ENCODE measurements at regions not wholly inside any gene's neighbourhood (a gene's known extent, or its start where the extent isn't known, plus 50 kb on each side); places are given as distances from the start of the nearest gene placed in this dataset.

- no peak overlapping the region for H3K18ac ChIP-seq (ENCODE audit: extremely low read depth, low read length)
- TF ChIP-seq SIN3A (conservative IDR thresholded peaks at IDR 0.05 in 1 of 2, IDR thresholded peaks at IDR 0.05 in 1 of 2; ENCODE audit: low read depth in 1 of 2, low read length in 2 of 2) (no peak), SRF (IDR thresholded peaks at IDR 0.05; ENCODE audit: low read depth, low read length) (no peak), KDM5A (IDR thresholded peaks at IDR 0.05; ENCODE audit: low read length) (no peak), USF2 (IDR thresholded peaks at IDR 0.05; ENCODE audit: low read length) (no peak), SP1 (IDR thresholded peaks at IDR 0.05; ENCODE audit: low read depth, low read length) (no peak), NANOG (IDR thresholded peaks at IDR 0.05; ENCODE audit: insufficient read depth, low read depth, low read length, poor library complexity, severe bottlenecking) (no peak), RFX5 (IDR thresholded peaks at IDR 0.05; ENCODE audit: borderline replicate concordance, low read depth, low read length) (no peak)
- no peak overlapping the region for H2BK12ac ChIP-seq (ENCODE audit: low read depth, low read length)
- H3K9me3 ChIP-seq (ENCODE audit: insufficient read depth in 2 of 2, low read depth in 1 of 2, low read length in 1 of 2): no peaks in the 10 kb centered on the region
- H2BK5ac ChIP-seq (ENCODE audit: low read depth, low read length): no peak overlapping the region
- no peak overlapping the region for H3K27ac ChIP-seq (ENCODE audit: low read depth, low read length)
- POLR2A ChIA-PET (ENCODE audit: partially characterized antibody): no interaction called here
- H4K20me1 ChIP-seq (replicated peaks in 1 of 2; ENCODE audit: control insufficient read depth in 1 of 2, insufficient read depth in 2 of 2, low read length in 2 of 2): no peaks in the 10 kb centered on the region
- no peak overlapping the region for H3K9ac ChIP-seq (replicated peaks in 1 of 4; ENCODE audit: extremely low read depth in 1 of 4, low read depth in 3 of 4, low read length in 3 of 4)
- H4K8ac ChIP-seq (ENCODE audit: extremely low read depth, insufficient read depth, low read length): no peak overlapping the region
- no peaks in the 10 kb centered on the region for H3K23me2 ChIP-seq (ENCODE audit: low read depth, low read length)
- no peak overlapping the region for H3K56ac ChIP-seq (replicated peaks; ENCODE audit: insufficient read length, low read depth, low read length)
- no peaks in the 10 kb centered on the region for H3K4me1 ChIP-seq (replicated peaks in 1 of 4; ENCODE audit: control insufficient read depth in 3 of 4, insufficient read depth in 4 of 4, low read length in 3 of 4)
- no peak overlapping the region for H2AFZ ChIP-seq (ENCODE audit: low read length)
- no peak overlapping the region for H2BK20ac ChIP-seq (ENCODE audit: low read length)
- FAIRE-seq (no peak), DNase-seq (ENCODE audit: low read depth in 1 of 2, low spot score in 2 of 2) (no peak)
- H3K4ac ChIP-seq (replicated peaks; ENCODE audit: insufficient read length, low read depth, low read length): no peak overlapping the region
- no peak overlapping the region for H4K91ac ChIP-seq (replicated peaks; ENCODE audit: insufficient read length, low read length)
- H3K14ac ChIP-seq (ENCODE audit: insufficient read length): no peak overlapping the region
- H2AK5ac ChIP-seq (ENCODE audit: low read depth, low read length): no peak overlapping the region
- no peaks in the 10 kb centered on the region for H3K27me3 ChIP-seq (replicated peaks in 1 of 4; ENCODE audit: control insufficient read depth in 3 of 4, extremely low read depth in 1 of 4, insufficient read depth in 3 of 4, low read length in 3 of 4)
- H3K36me3 ChIP-seq (ENCODE audit: control insufficient read depth in 2 of 4, insufficient read depth in 4 of 4, low read length in 3 of 4): no peaks in the 10 kb centered on the region
- no peaks in the 10 kb centered on the region for H3K79me2 ChIP-seq (ENCODE audit: control insufficient read depth in 1 of 2, insufficient read depth in 2 of 2, low read length in 2 of 2)
- H2BK120ac ChIP-seq (replicated peaks; ENCODE audit: low read depth, low read length): no peak overlapping the region
- no peak overlapping the region for H3K4me2 ChIP-seq (ENCODE audit: insufficient read depth in 1 of 2, low read depth in 2 of 2, low read length in 2 of 2)
- WGBS, 2 experiments (ENCODE audit: extremely low coverage in 1 of 2, insufficient coverage in 1 of 2, insufficient read length in 1 of 2, insufficient replicate concordance in 2 of 2, low coverage in 1 of 2, low lambda C conversion rate in 2 of 2, missing lambda C conversion rate in 1 of 2): 91% methylated on average over 7 of the region's 7 CpGs; no CpG with 5 or more reads in 1 of the 2 experiments
- CTCF ChIA-PET (ENCODE audit: partially characterized antibody): interaction anchor here (0.7 kb wide), 1 partner anchor 551 kb away, joined by 3 read pairs; no protein-coding TSS in a partner anchor
- no peak overlapping the region for H4K5ac ChIP-seq (ENCODE audit: insufficient read length, low read depth, low read length)
- H3K23ac ChIP-seq (ENCODE audit: insufficient read length): no peak overlapping the region
- no peaks in the 10 kb centered on the region for H3K79me1 ChIP-seq (ENCODE audit: low read depth, low read length)
- no peak overlapping the region for H3K4me3 ChIP-seq (ENCODE audit: extremely low read depth in 1 of 4, insufficient read depth in 2 of 4, low read depth in 3 of 4, low read length in 4 of 4)
- no peak overlapping the region for H2BK15ac ChIP-seq (ENCODE audit: low read length)
Measured at GRCh38 chr6:150730801-150731457, 131.2 kb downstream of the PLEKHG1 start.

Data from H1 (cell line).